ENCODE measurements at regions not wholly inside any gene's neighbourhood (a gene's known extent, or its start where the extent isn't known, plus 50 kb on each side); places are given as distances from the start of the nearest gene placed in this dataset.

- intact Hi-C loops (cut with DNase I; ENCODE audit: low total_unique reads), result no loop called here
- Histone ChIP-seq H3K9me3 (no peaks in the 10 kb centered on the region), H3K27me3 (no peaks in the 10 kb centered on the region), H3K4me3 (no peak overlapping the region), H3K36me3 (ENCODE audit: low read depth, missing control alignments) (no peaks in the 10 kb centered on the region), H3K4me1 (no peaks in the 10 kb centered on the region), H3K27ac (no peak overlapping the region)
- WGBS, 2 donors, result 95 to 100% methylated on average over 1 of the region's 1 CpG
- TF ChIP-seq POLR2A (IDR thresholded peaks at IDR 0.05), result no peak
- TF ChIP-seq, protein P1, sequence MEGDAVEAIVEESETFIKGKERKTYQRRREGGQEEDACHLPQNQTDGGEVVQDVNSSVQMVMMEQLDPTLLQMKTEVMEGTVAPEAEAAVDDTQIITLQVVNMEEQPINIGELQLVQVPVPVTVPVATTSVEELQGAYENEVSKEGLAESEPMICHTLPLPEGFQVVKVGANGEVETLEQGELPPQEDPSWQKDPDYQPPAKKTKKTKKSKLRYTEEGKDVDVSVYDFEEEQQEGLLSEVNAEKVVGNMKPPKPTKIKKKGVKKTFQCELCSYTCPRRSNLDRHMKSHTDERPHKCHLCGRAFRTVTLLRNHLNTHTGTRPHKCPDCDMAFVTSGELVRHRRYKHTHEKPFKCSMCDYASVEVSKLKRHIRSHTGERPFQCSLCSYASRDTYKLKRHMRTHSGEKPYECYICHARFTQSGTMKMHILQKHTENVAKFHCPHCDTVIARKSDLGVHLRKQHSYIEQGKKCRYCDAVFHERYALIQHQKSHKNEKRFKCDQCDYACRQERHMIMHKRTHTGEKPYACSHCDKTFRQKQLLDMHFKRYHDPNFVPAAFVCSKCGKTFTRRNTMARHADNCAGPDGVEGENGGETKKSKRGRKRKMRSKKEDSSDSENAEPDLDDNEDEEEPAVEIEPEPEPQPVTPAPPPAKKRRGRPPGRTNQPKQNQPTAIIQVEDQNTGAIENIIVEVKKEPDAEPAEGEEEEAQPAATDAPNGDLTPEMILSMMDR (IDR thresholded peaks at IDR 0.05), result no peak
- no peak for DNase-seq
These were observed 139.5 kb upstream of the MAGEB18 start for GRCh38 chrX:25998687-25999086.

GRCh38 chrX:26007462-26007861, 130.7 kb upstream of the MAGEB18 start:
- WGBS, 2 donors, result 76 to 90% methylated on average over 2 of the region's 2 CpGs
- DNase-seq, result no peak
- intact Hi-C loops (cut with DNase I; ENCODE audit: low total_unique reads), result no loop called here
- no peak for TF ChIP-seq POLR2A (IDR thresholded peaks at IDR 0.05)
- TF ChIP-seq, protein P1 (IDR thresholded peaks at IDR 0.05), result no peak
- Histone ChIP-seq H3K4me3 (no peak overlapping the region), H3K4me1 (no peaks in the 10 kb centered on the region), H3K36me3 (ENCODE audit: low read depth, missing control alignments) (no peaks in the 10 kb centered on the region), H3K9me3 (no peaks in the 10 kb centered on the region), H3K27ac (no peak overlapping the region), H3K27me3 (no peaks in the 10 kb centered on the region)

DNA sequence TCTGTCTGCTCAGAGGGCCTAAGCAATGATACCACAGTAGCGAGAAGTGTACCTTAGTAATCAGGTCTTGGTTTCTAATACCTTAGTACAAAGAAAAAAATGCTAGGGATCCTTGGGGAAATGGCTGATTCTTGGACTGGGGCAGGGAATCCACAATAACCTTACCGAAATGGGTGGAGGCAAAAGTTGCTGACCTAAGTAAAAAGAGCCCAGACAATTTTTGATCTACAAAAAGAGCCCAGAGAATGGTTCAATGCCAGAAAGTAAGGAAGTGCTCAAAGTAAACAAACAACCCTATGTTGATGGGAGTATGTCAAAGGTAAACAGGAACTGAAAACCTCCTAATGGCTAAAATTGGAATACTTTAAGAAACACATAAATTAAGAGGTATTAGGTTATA, 130.1 kb upstream of the MAGEB18 start:
- 100% methylated on average over 2 of the region's 2 CpGs for WGBS, 2 donors
- Histone ChIP-seq H3K36me3 (ENCODE audit: low read depth, missing control alignments) (no peaks in the 10 kb centered on the region), H3K27ac (no peak overlapping the region), H3K4me3 (no peak overlapping the region), H3K4me1 (no peaks in the 10 kb centered on the region), H3K9me3 (no peaks in the 10 kb centered on the region), H3K27me3 (no peaks in the 10 kb centered on the region)
- TF ChIP-seq, protein P1 (IDR thresholded peaks at IDR 0.05), result no peak
- TF ChIP-seq POLR2A (IDR thresholded peaks at IDR 0.05), result no peak
- DNase-seq, result no peak
- intact Hi-C loops (cut with DNase I; ENCODE audit: low total_unique reads), result no loop called here

- TF ChIP-seq, protein P1 (IDR thresholded peaks at IDR 0.05), result no peak
- TF ChIP-seq POLR2A (IDR thresholded peaks at IDR 0.05), result no peak
- no peaks in the 10 kb centered on the region for H3K4me1 ChIP-seq
These were observed 129.5 kb upstream of the MAGEB18 start for GRCh38 chrX:26008691-26009090.

DNA sequence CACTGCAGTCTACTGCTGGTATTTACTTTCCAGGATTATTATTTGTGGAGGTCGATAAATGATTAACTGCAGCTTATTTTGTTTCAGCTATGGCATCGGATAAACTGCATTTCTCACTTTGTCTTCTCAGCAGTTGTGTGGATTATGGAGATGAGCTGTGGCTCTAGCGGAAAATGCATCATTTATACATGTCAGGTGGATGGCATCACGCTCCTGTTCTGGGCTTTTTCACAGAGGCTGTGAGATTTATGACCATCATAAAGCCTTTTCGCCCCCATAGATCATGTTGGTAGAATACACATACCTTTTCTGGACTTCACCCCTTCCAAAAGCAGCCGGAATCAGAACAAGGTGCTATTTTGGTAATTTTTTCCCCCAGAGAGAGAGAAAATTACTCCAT, 118.8 kb upstream of the MAGEB18 start:
- Histone ChIP-seq H3K4me3 (no peak overlapping the region), H3K4me1 (no peaks in the 10 kb centered on the region), H3K36me3 (ENCODE audit: low read depth, missing control alignments) (no peaks in the 10 kb centered on the region), H3K27me3 (no peaks in the 10 kb centered on the region), H3K27ac (no peak overlapping the region), H3K9me3 (no peaks in the 10 kb centered on the region)
- TF ChIP-seq POLR2A (IDR thresholded peaks at IDR 0.05), result no peak
- TF ChIP-seq, protein P1 (IDR thresholded peaks at IDR 0.05), result no peak
- DNase-seq, result no peak
- 77 to 79% methylated on average over 6 of the region's 6 CpGs for whole genome bisulfite sequencing, 2 donors
- intact Hi-C loops (cut with DNase I; ENCODE audit: low total_unique reads), result no loop called here

More at GRCh38 chrX:26008691-26009090, 129.5 kb upstream of the MAGEB18 start:
- DNase-seq, result no peak
- intact Hi-C loops (cut with DNase I; ENCODE audit: low total_unique reads), result no loop called here
- H3K27me3 ChIP-seq, result no peaks in the 10 kb centered on the region
- 92 to 100% methylated on average over 2 of the region's 2 CpGs for WGBS, 2 donors
- no peaks in the 10 kb centered on the region for H3K9me3 ChIP-seq
- H3K27ac ChIP-seq, result no peak overlapping the region
- H3K4me3 ChIP-seq, result no peak overlapping the region
- no peaks in the 10 kb centered on the region for H3K36me3 ChIP-seq (ENCODE audit: low read depth, missing control alignments)

Measured in testis (tissue), 2 donors.